ENCODE measurements at regions not wholly inside any gene's neighbourhood (a gene's known extent, or its start where the extent isn't known, plus 50 kb on each side); places are given as distances from the start of the nearest gene placed in this dataset.

DNA sequence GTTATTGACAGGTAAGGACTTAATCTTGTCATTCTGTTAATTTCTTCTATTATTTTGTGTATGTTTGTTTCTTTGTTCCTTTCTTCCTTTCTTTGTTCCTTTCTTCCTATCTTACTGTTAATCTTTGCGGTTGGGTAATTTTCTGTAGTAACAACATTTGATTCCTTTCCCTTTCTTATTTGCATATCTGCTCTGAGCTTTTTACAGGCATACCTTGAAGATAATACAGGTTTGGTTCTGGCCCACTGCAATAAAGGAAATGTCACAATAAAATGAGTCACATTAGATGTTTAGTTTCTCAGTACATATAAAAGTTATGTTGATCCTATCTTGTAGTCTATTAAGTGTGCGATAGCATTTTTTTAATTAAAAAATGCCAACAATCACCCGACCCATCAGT is 440.7 kb downstream of the NFIB start:
- TF ChIP-seq CTCF (IDR thresholded peaks at IDR 0.05; ENCODE audit: control extremely low read depth, extremely low read depth), result no peak
- no peak overlapping the region for H3K4me3 ChIP-seq
- H3K27ac ChIP-seq (ENCODE audit: low read depth in 1 of 2, low read length in 1 of 2), result no peak overlapping the region
- no peak for ATAC-seq (ENCODE audit: insufficient read depth, low FRiP score)
- 91 to 93% methylated on average over 3 of the region's 3 CpGs for WGBS, 2 donors
- H3K9ac ChIP-seq (ENCODE audit: insufficient read depth in 1 of 2, low read length in 2 of 2), result no peak overlapping the region
- peaks cover 0 to under 1% (median 0%) of the 10 kb centered on the region in 5 donors for H3K4me1 ChIP-seq (ENCODE audit: control insufficient read depth in 5 of 5, insufficient read depth in 5 of 5, low read length in 5 of 5)
- DNase-seq, result no peak
- H3K9me3 ChIP-seq (ENCODE audit: control insufficient read depth in 4 of 4, insufficient read depth in 3 of 4, low read length in 3 of 4), result peaks cover 0 to 10% (median 6%) of the 10 kb centered on the region in 4 donors
- no peaks in the 10 kb centered on the region for H3K27me3 ChIP-seq (ENCODE audit: control insufficient read depth in 3 of 3, insufficient read depth in 3 of 3, low read length in 2 of 3)
- H3K36me3 ChIP-seq (ENCODE audit: control insufficient read depth in 4 of 4, insufficient read depth in 4 of 4, low read length in 4 of 4), result no peaks in the 10 kb centered on the region

- Histone ChIP-seq H3K4me1 (ENCODE audit: control insufficient read depth in 5 of 5, insufficient read depth in 5 of 5, low read length in 5 of 5) (peaks cover 0 to 19% (median 0%) of the 10 kb centered on the region in 5 donors), H3K27me3 (ENCODE audit: control insufficient read depth in 3 of 3, insufficient read depth in 3 of 3, low read length in 2 of 3) (no peaks in the 10 kb centered on the region), H3K9ac (ENCODE audit: insufficient read depth in 1 of 2, low read length in 2 of 2) (no peak overlapping the region), H3K36me3 (ENCODE audit: control insufficient read depth in 4 of 4, insufficient read depth in 4 of 4, low read length in 4 of 4) (no peaks in the 10 kb centered on the region), H3K27ac (ENCODE audit: low read depth in 1 of 2, low read length in 1 of 2) (no peak overlapping the region), H3K4me3 (no peak overlapping the region), H3K9me3 (ENCODE audit: control insufficient read depth in 4 of 4, insufficient read depth in 3 of 4, low read length in 3 of 4) (peaks cover 0 to under 1% (median 0%) of the 10 kb centered on the region in 4 donors)
- ATAC-seq (ENCODE audit: insufficient read depth, low FRiP score) (no peak), DNase-seq (no peak)
- TF ChIP-seq CTCF (IDR thresholded peaks at IDR 0.05; ENCODE audit: control extremely low read depth, extremely low read depth), result no peak
- WGBS, 2 donors, result 84 to 86% methylated on average over 4 of the region's 4 CpGs
Measured at GRCh38 chr9:13868336-13868735, 445.6 kb downstream of the NFIB start.

DNA sequence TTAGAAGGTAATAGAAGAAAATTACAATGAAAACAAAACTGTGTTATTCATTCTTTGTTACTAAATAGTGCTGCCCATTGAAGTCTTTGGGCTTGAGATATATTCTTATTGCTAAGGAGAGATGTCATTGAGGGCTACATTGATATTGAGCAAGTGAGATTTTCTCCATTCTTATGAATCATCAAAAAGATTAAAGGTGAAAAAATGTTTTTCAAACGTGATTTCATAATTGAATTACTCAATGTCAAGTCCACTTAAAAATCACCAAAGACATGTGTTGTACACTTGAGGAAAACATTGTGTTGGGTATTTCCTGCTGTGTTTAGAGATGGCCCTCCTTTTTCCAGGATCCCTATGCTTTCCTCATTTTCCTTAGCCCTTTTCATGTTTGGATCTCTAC is 448.1 kb downstream of the NFIB start:
- DNase-seq (no peak), ATAC-seq (ENCODE audit: insufficient read depth, low FRiP score) (no peak)
- H3K9ac ChIP-seq (ENCODE audit: insufficient read depth in 1 of 2, low read length in 2 of 2), result no peak overlapping the region
- no peaks in the 10 kb centered on the region for H3K27me3 ChIP-seq (ENCODE audit: control insufficient read depth in 3 of 3, insufficient read depth in 3 of 3, low read length in 2 of 3)
- H3K4me1 ChIP-seq (ENCODE audit: control insufficient read depth in 5 of 5, insufficient read depth in 5 of 5, low read length in 5 of 5), result peaks cover 0 to 43% (median 15%) of the 10 kb centered on the region in 5 donors
- no peaks in the 10 kb centered on the region for H3K36me3 ChIP-seq (ENCODE audit: control insufficient read depth in 4 of 4, insufficient read depth in 4 of 4, low read length in 4 of 4)
- TF ChIP-seq CTCF (IDR thresholded peaks at IDR 0.05; ENCODE audit: control extremely low read depth, extremely low read depth), result no peak
- 49 to 55% methylated on average over 1 of the region's 1 CpG for WGBS, 2 donors
- H3K4me3 ChIP-seq, result no peak overlapping the region
- H3K27ac ChIP-seq (ENCODE audit: low read depth in 1 of 2, low read length in 1 of 2), result no peak overlapping the region
- H3K9me3 ChIP-seq (ENCODE audit: control insufficient read depth in 4 of 4, insufficient read depth in 3 of 4, low read length in 3 of 4), result no peaks in the 10 kb centered on the region

- Histone ChIP-seq H3K4me1 (ENCODE audit: control insufficient read depth in 5 of 5, insufficient read depth in 5 of 5, low read length in 5 of 5) (peaks cover 0 to 49% (median 15%) of the 10 kb centered on the region in 5 donors), H3K27ac (ENCODE audit: low read depth in 1 of 2, low read length in 1 of 2) (no peak overlapping the region), H3K36me3 (ENCODE audit: control insufficient read depth in 4 of 4, insufficient read depth in 4 of 4, low read length in 4 of 4) (no peaks in the 10 kb centered on the region), H3K27me3 (ENCODE audit: control insufficient read depth in 3 of 3, insufficient read depth in 3 of 3, low read length in 2 of 3) (no peaks in the 10 kb centered on the region), H3K9ac (ENCODE audit: insufficient read depth in 1 of 2, low read length in 2 of 2) (no peak overlapping the region), H3K9me3 (ENCODE audit: control insufficient read depth in 4 of 4, insufficient read depth in 3 of 4, low read length in 3 of 4) (no peaks in the 10 kb centered on the region), H3K4me3 (no peak overlapping the region)
- no peak for ATAC-seq (ENCODE audit: insufficient read depth, low FRiP score)
- DNase-seq, result peak; percentile 97 to 99 (median 99)
- no peak for TF ChIP-seq CTCF (IDR thresholded peaks at IDR 0.05; ENCODE audit: control extremely low read depth, extremely low read depth)
- 75 to 88% methylated on average over 1 of the region's 1 CpG for WGBS, 2 donors
Measured at GRCh38 chr9:13863112-13863511, 450.8 kb downstream of the NFIB start.
